ENCODE measurements at regions not wholly inside any gene's neighbourhood (a gene's known extent, or its start where the extent isn't known, plus 50 kb on each side); places are given as distances from the start of the nearest gene placed in this dataset.

DNA sequence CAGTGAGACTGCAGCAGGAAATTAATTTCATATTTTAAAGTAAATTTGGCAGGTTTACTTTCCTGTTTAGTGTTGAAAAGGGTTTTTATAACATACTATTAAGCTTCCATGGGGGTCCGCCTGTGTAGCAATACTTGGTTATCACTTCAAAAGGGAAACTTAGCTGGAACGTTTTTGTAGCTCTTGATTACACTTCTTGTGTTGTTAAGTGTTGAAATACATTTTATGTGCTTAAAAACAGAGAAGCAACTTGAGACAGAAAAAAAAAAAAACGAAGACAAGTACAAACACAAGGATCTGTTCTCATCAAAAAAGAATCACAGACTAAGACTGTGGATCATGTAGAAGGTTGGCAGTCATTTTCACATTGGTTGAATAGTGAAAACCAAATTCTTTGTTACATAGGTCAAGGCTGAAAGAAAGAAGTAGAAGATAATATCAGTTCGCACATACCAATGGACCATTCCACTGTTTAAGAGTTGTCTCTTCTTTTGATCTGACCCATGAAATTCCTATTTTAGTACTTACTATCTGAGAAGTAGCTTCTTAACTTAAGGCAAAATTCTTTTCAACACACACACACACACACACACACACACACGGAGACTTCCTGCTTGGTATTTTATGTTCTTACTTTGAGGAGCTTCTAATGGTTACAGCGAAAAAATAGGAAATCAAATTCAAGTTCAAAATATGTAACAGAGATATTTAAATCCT lies 113.9 kb upstream of the SLC35B3 start:
- TF ChIP-seq, protein P1, sequence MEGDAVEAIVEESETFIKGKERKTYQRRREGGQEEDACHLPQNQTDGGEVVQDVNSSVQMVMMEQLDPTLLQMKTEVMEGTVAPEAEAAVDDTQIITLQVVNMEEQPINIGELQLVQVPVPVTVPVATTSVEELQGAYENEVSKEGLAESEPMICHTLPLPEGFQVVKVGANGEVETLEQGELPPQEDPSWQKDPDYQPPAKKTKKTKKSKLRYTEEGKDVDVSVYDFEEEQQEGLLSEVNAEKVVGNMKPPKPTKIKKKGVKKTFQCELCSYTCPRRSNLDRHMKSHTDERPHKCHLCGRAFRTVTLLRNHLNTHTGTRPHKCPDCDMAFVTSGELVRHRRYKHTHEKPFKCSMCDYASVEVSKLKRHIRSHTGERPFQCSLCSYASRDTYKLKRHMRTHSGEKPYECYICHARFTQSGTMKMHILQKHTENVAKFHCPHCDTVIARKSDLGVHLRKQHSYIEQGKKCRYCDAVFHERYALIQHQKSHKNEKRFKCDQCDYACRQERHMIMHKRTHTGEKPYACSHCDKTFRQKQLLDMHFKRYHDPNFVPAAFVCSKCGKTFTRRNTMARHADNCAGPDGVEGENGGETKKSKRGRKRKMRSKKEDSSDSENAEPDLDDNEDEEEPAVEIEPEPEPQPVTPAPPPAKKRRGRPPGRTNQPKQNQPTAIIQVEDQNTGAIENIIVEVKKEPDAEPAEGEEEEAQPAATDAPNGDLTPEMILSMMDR (IDR thresholded peaks at IDR 0.05) = no peak
- no peak for TF ChIP-seq POLR2A (IDR thresholded peaks at IDR 0.05)
